ENCODE measurements at regions not wholly inside any gene's neighbourhood (a gene's known extent, or its start where the extent isn't known, plus 50 kb on each side); places are given as distances from the start of the nearest gene placed in this dataset.

DNA sequence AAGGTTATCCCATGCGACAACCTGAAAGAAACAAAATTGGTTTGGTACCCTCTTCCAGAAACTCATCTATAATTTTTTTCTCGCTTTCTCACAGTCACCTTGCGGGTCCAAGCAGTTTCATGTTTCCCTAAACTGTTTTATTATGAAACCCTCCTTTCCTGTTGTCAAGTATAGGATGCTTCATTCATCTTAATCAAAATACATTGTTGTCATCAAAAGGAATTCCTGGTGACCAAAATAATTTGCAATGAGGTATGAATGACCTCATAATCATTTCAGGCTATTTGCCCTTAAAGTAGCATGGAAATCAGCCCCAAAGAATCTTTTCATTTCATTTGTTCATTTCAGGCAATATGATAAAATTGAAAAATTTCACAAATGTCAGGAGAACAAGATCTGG is 503.0 kb downstream of the SPATA31D1 start:
- peak; percentile 20 for DNase-seq (ENCODE audit: low read depth)
- TF ChIP-seq, protein P1, sequence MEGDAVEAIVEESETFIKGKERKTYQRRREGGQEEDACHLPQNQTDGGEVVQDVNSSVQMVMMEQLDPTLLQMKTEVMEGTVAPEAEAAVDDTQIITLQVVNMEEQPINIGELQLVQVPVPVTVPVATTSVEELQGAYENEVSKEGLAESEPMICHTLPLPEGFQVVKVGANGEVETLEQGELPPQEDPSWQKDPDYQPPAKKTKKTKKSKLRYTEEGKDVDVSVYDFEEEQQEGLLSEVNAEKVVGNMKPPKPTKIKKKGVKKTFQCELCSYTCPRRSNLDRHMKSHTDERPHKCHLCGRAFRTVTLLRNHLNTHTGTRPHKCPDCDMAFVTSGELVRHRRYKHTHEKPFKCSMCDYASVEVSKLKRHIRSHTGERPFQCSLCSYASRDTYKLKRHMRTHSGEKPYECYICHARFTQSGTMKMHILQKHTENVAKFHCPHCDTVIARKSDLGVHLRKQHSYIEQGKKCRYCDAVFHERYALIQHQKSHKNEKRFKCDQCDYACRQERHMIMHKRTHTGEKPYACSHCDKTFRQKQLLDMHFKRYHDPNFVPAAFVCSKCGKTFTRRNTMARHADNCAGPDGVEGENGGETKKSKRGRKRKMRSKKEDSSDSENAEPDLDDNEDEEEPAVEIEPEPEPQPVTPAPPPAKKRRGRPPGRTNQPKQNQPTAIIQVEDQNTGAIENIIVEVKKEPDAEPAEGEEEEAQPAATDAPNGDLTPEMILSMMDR (conservative IDR thresholded peaks at IDR 0.05; ENCODE audit: control insufficient read depth, insufficient read depth, low read depth, low read length): no peak
- H3K4me3 ChIP-seq (ENCODE audit: control insufficient read depth, low read depth, low read length): no peak overlapping the region

DNA sequence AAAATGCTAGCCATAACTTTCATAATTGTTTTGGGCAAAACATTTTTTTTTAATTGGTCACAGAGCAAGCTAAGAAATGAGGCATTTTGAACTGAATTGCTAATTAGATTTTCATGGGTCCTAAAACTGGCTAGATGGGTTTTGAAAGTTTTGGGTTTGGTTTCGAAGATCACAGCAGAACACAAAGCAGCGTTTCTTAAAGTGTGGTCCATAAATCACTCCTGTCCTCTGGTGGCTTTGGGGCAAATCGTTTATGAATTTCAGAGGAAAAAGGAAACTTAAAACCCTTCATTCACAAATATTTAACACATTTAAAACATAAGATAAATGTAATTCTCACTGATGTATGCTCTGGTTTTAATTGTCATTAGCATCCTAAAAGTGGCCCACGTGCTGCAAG is 503.7 kb downstream of the SPATA31D1 start:
- TF ChIP-seq, protein P1 (conservative IDR thresholded peaks at IDR 0.05; ENCODE audit: control insufficient read depth, insufficient read depth, low read depth, low read length): no peak

DNA sequence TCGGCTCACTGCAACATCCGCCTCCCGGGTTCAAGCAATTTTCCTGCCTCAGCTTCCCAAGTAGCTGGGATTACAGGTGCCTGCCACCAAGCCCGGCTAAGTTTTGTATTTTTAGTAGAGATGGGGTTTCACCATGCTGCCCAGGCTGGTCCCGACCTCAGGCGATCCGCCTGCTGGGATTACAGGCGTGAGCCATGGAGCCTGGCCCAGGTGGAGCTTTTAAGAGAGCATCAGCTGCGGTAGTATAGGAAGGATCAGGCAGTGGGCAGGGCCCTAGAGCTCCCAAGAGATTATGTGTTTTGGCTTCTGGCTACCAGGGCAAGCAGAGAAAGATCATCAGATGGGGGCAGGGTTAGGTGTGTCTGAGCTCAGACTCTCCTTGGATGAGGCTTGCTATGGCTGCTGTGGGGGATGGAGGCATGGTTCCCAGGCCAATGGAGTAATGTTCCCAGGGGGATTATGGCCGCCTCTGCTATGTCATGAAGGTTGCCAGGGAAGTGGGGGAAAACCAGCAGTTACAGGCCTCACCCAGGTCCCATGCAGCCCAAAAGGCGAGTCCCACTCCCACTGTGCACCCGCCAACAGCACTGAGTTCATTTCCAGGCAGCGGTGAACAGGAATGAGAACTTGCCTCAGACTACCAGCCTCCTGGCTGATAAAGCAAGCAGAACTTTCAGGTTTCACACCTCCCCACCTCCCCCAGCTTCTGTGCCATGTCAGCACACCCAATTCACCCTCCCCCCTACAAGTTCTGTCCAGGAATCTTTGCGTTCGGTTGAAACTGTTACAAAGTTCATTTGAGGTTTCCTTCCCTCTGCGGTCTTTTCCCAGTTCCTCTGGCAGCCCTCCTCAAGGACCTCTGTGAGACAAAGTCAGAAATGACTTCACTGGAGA is 507.6 kb downstream of the SPATA31D1 start:
- H3K4me3 ChIP-seq (ENCODE audit: control insufficient read depth, low read depth, low read length): no peak overlapping the region
- DNase-seq (ENCODE audit: low read depth): peak; percentile 29
- TF ChIP-seq, protein P1 (conservative IDR thresholded peaks at IDR 0.05; ENCODE audit: control insufficient read depth, insufficient read depth, low read depth, low read length): no peak

More for the DNA sequence above, 503.7 kb downstream of the SPATA31D1 start:
- DNase-seq (ENCODE audit: low read depth): no peak
- H3K4me3 ChIP-seq (ENCODE audit: control insufficient read depth, low read depth, low read length): no peak overlapping the region

DNA sequence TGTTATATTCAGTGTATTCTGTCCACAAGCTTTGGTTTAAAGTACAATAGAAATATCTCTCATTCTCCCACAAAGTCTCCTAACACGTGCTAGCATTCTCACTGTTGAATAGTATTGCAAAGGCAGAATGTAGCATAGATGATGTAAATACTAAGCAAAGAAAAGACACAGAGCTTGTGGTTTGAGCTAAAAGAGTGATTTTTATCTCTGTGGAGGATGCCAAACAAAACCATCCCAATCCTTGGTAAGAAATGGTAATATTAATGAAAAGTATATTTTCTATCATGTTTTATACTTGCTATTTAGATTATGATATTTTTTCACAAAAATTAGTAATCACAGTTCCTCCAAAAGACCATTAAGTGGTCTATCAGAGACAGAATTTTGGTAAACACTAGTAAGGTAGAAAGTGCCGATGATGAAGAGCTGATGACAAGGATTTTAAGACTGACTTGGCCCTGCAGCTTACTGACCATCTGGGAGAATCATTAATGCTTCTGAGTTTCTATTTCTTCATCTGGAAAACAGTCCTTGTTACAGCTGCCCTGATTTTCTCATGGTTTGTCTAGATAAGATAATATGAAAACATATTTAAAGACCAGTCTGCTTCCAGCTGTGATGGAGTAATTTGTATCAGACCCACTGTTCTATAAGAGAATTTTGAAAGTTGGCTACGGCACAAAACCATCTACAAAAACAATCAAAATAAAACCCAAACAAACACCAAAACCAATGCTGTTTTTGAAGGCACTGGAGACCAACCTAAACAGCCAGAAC is 510.2 kb downstream of the SPATA31D1 start:
- TF ChIP-seq, protein P1 (conservative IDR thresholded peaks at IDR 0.05; ENCODE audit: control insufficient read depth, insufficient read depth, low read depth, low read length): no peak
- no peak overlapping the region for H3K4me3 ChIP-seq (ENCODE audit: control insufficient read depth, low read depth, low read length)
- no peak for DNase-seq (ENCODE audit: low read depth)

DNA sequence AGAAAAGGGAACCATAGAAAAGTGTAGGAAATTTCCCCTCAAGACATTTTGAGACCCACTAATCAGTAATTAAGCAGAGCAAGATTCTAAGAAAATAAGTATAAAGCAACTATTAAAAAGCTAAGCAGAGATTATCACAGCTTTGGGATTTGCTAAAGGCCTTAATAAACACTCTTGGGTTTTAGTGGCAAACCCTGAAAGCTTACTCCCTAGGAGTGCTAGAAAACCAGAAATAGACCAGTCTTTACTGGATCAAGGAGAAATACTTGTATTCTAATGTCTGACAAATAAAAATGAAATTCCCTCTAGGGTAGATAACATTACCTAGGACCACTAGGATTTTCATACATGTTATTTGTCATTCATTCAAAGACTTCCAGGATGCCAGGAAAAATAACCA is 510.8 kb downstream of the SPATA31D1 start:
- no peak overlapping the region for H3K4me3 ChIP-seq (ENCODE audit: control insufficient read depth, low read depth, low read length)
- TF ChIP-seq, protein P1 (conservative IDR thresholded peaks at IDR 0.05; ENCODE audit: control insufficient read depth, insufficient read depth, low read depth, low read length): no peak
- no peak for DNase-seq (ENCODE audit: low read depth)

DNA sequence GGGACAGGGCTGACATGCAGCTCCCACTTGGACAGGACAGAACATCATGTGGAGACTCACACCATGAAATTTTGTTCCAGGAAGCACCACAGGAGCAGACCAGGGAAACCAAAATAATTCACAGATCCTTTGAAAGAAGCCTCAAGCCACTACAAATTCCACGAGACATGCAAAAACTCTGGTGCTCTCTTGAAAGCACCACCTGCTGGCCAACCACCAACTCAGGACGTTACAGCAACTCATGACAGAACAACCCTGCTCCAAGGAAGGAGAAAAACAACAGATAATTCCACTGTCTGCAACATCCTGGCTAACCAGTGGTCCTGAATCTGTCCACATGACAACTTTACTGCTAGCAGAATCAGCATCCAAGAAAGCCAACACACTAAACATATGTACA is 516.0 kb downstream of the SPATA31D1 start:
- TF ChIP-seq, protein P1 (conservative IDR thresholded peaks at IDR 0.05; ENCODE audit: control insufficient read depth, insufficient read depth, low read depth, low read length): no peak
- H3K4me3 ChIP-seq (ENCODE audit: control insufficient read depth, low read depth, low read length): no peak overlapping the region
- DNase-seq (ENCODE audit: low read depth): no peak

Measured in fibroblast of mammary gland (primary cell).